ENCODE measurements at regions not wholly inside any gene's neighbourhood (a gene's known extent, or its start where the extent isn't known, plus 50 kb on each side); places are given as distances from the start of the nearest gene placed in this dataset.

DNA sequence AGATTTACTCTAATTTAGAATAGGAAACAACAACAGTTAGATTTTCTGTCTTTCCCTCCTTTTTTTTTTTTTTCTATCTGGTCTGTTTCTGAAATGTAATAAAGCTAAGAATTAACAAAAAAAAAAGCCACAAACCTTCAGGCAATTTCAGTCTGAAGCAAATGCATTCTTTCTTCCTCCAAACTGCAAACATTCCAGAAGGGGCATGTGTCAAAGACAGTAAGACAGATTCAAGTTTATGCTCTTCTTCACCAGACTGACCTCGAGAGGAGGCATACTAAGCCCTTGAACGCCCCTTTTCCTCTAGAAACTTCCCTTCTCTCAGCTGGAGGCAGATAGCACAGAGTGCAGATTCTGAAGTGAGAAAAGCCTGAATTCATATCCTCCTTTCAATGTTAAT is 654.6 kb upstream of the LMCD1 start:
- Histone ChIP-seq H3K4me3 (ENCODE audit: low read length in 3 of 3) (no peak overlapping the region), H3K36me3 (ENCODE audit: control insufficient read depth in 3 of 3, insufficient read depth in 3 of 3, low read length in 3 of 3) (no peaks in the 10 kb centered on the region), H3K9ac (ENCODE audit: low read depth in 1 of 3, low read length in 3 of 3) (no peak overlapping the region), H3K27me3 (ENCODE audit: control insufficient read depth in 3 of 3, insufficient read depth in 3 of 3, low read length in 3 of 3) (no peaks in the 10 kb centered on the region), H3K9me3 (ENCODE audit: control insufficient read depth in 3 of 3, low read length in 3 of 3) (no peaks in the 10 kb centered on the region), H3K4me1 (ENCODE audit: control insufficient read depth in 3 of 3, insufficient read depth in 3 of 3, low read length in 3 of 3) (no peaks in the 10 kb centered on the region), H3K27ac (ENCODE audit: low read depth, low read length) (no peak overlapping the region)

DNA sequence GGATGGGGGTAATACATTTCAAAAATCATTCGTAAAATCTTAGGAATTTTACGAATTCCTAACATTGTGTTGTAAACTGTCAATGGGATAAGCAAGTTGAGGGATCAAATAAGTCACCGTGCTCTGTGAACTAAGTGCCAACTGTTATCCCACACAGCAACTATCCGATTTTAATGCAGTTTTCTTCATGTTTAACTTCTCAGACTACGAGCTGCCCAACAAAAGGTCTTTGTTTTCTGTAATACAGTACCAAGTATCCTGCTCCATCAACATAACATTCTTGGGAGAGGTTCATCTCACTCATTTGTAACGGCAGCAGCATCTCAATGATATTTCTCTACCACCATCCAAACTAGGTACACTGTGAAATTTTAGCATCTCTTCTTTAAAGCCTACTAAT is 654.1 kb upstream of the LMCD1 start:
- H3K27ac ChIP-seq (ENCODE audit: low read depth, low read length): no peak overlapping the region
- H3K36me3 ChIP-seq (ENCODE audit: control insufficient read depth in 3 of 3, insufficient read depth in 3 of 3, low read length in 3 of 3): no peaks in the 10 kb centered on the region
- H3K4me1 ChIP-seq (ENCODE audit: control insufficient read depth in 3 of 3, insufficient read depth in 3 of 3, low read length in 3 of 3): no peaks in the 10 kb centered on the region
- H3K9me3 ChIP-seq (ENCODE audit: control insufficient read depth in 3 of 3, low read length in 3 of 3): no peaks in the 10 kb centered on the region
- H3K9ac ChIP-seq (ENCODE audit: low read depth in 1 of 3, low read length in 3 of 3): no peak overlapping the region
- H3K27me3 ChIP-seq (ENCODE audit: control insufficient read depth in 3 of 3, insufficient read depth in 3 of 3, low read length in 3 of 3): no peaks in the 10 kb centered on the region
- H3K4me3 ChIP-seq (ENCODE audit: low read length in 3 of 3): no peak overlapping the region

DNA sequence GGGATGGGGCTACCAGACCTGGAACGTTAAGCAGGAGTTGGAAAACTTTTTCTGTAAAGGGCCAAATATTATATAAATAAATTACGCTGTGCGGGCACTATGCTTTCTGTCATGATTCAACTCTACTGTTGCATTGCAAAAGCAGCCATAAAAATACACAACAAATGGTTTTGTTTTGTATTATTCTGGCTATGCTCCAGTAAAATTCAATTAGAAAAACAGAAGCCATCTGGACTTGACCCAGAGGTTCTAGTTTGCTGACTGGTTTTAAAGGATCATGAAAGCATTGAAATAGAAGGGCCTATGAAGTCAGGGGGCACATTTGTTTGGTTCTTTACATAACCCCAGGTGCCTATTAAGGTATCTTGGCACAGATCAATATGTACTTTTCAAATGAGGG is 647.4 kb upstream of the LMCD1 start:
- Histone ChIP-seq H3K4me3 (ENCODE audit: low read length in 3 of 3) (no peak overlapping the region), H3K27me3 (ENCODE audit: control insufficient read depth in 3 of 3, insufficient read depth in 3 of 3, low read length in 3 of 3) (no peaks in the 10 kb centered on the region), H3K36me3 (ENCODE audit: control insufficient read depth in 3 of 3, insufficient read depth in 3 of 3, low read length in 3 of 3) (no peaks in the 10 kb centered on the region), H3K27ac (ENCODE audit: low read depth, low read length) (no peak overlapping the region), H3K4me1 (ENCODE audit: control insufficient read depth in 3 of 3, insufficient read depth in 3 of 3, low read length in 3 of 3) (no peaks in the 10 kb centered on the region), H3K9me3 (ENCODE audit: control insufficient read depth in 3 of 3, low read length in 3 of 3) (no peaks in the 10 kb centered on the region), H3K9ac (ENCODE audit: low read depth in 1 of 3, low read length in 3 of 3) (no peak overlapping the region)

DNA sequence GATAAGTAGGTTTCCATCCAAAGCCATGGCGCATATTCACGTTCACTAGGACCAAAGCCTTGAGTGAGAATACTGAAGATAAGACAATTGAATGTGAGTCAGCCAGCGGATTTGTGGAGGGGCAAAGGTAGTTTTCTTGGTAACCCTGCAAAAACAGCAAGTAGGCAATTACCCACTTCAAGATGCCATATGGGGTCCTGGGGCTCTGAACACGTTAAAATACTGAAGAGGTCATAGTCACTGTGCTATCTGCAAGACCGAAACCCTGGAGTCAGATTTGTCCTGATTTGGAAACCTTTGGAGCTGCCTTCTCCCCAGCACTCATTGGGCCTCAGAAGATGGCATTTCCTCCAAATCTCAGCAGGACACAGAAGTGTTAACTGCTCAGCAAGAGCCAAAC is 646.9 kb upstream of the LMCD1 start:
- no peak overlapping the region for H3K27ac ChIP-seq (ENCODE audit: low read depth, low read length)

GRCh38 chr3:7865611-7866010 is 636.0 kb upstream of the LMCD1 start:
- no peaks in the 10 kb centered on the region for H3K9me3 ChIP-seq (ENCODE audit: control insufficient read depth in 3 of 3, low read length in 3 of 3)

More for the DNA sequence above, 646.9 kb upstream of the LMCD1 start:
- no peaks in the 10 kb centered on the region for H3K4me1 ChIP-seq (ENCODE audit: control insufficient read depth in 3 of 3, insufficient read depth in 3 of 3, low read length in 3 of 3)
- no peaks in the 10 kb centered on the region for H3K36me3 ChIP-seq (ENCODE audit: control insufficient read depth in 3 of 3, insufficient read depth in 3 of 3, low read length in 3 of 3)
- H3K9ac ChIP-seq (ENCODE audit: low read depth in 1 of 3, low read length in 3 of 3): no peak overlapping the region
- H3K9me3 ChIP-seq (ENCODE audit: control insufficient read depth in 3 of 3, low read length in 3 of 3): no peaks in the 10 kb centered on the region
- H3K4me3 ChIP-seq (ENCODE audit: low read length in 3 of 3): no peak overlapping the region
- no peaks in the 10 kb centered on the region for H3K27me3 ChIP-seq (ENCODE audit: control insufficient read depth in 3 of 3, insufficient read depth in 3 of 3, low read length in 3 of 3)

GRCh38 chr3:7867587-7867986 is 634.0 kb upstream of the LMCD1 start:
- Histone ChIP-seq H3K9ac (ENCODE audit: low read depth in 1 of 3, low read length in 3 of 3) (no peak overlapping the region), H3K27ac (ENCODE audit: low read depth, low read length) (no peak overlapping the region), H3K27me3 (ENCODE audit: control insufficient read depth in 3 of 3, insufficient read depth in 3 of 3, low read length in 3 of 3) (no peaks in the 10 kb centered on the region), H3K36me3 (ENCODE audit: control insufficient read depth in 3 of 3, insufficient read depth in 3 of 3, low read length in 3 of 3) (no peaks in the 10 kb centered on the region), H3K4me1 (ENCODE audit: control insufficient read depth in 3 of 3, insufficient read depth in 3 of 3, low read length in 3 of 3) (no peaks in the 10 kb centered on the region), H3K4me3 (ENCODE audit: low read length in 3 of 3) (no peak overlapping the region), H3K9me3 (ENCODE audit: control insufficient read depth in 3 of 3, low read length in 3 of 3) (no peaks in the 10 kb centered on the region)

More at GRCh38 chr3:7865611-7866010, 636.0 kb upstream of the LMCD1 start:
- H3K27me3 ChIP-seq (ENCODE audit: control insufficient read depth in 3 of 3, insufficient read depth in 3 of 3, low read length in 3 of 3): no peaks in the 10 kb centered on the region
- H3K36me3 ChIP-seq (ENCODE audit: control insufficient read depth in 3 of 3, insufficient read depth in 3 of 3, low read length in 3 of 3): no peaks in the 10 kb centered on the region
- H3K27ac ChIP-seq (ENCODE audit: low read depth, low read length): no peak overlapping the region
- no peak overlapping the region for H3K4me3 ChIP-seq (ENCODE audit: low read length in 3 of 3)
- H3K9ac ChIP-seq (ENCODE audit: low read depth in 1 of 3, low read length in 3 of 3): no peak overlapping the region
- no peaks in the 10 kb centered on the region for H3K4me1 ChIP-seq (ENCODE audit: control insufficient read depth in 3 of 3, insufficient read depth in 3 of 3, low read length in 3 of 3)

DNA sequence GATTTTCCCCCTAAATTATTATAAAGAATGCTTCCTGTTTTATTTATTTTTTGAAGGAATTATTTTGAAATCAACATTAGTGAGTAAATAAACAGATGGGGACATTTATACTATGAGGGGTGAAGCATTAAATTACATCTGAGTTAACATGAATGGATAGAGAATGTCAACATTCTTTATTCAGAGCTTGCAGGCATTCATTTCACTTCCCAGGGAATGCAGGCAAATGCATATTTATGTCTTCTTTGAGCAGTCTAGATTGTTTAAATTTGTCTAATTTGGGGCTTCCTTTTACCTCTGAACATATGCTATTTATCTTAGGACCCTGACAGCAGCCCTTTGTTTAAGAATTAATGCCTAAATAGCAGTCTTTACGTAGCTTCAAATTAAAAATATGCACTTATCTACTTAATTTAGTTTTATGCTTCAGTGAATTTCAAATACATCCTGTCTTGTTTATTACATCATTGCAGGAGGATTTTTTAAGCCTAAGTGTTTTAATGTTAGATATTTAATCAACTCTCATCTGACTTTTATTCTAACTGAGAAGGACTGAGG is 630.5 kb upstream of the LMCD1 start:
- H3K27me3 ChIP-seq (ENCODE audit: control insufficient read depth in 3 of 3, insufficient read depth in 3 of 3, low read length in 3 of 3): no peaks in the 10 kb centered on the region
- H3K4me3 ChIP-seq (ENCODE audit: low read length in 3 of 3): no peak overlapping the region
- no peaks in the 10 kb centered on the region for H3K9me3 ChIP-seq (ENCODE audit: control insufficient read depth in 3 of 3, low read length in 3 of 3)
- H3K4me1 ChIP-seq (ENCODE audit: control insufficient read depth in 3 of 3, insufficient read depth in 3 of 3, low read length in 3 of 3): no peaks in the 10 kb centered on the region
- H3K9ac ChIP-seq (ENCODE audit: low read depth in 1 of 3, low read length in 3 of 3): no peak overlapping the region
- no peaks in the 10 kb centered on the region for H3K36me3 ChIP-seq (ENCODE audit: control insufficient read depth in 3 of 3, insufficient read depth in 3 of 3, low read length in 3 of 3)
- H3K27ac ChIP-seq (ENCODE audit: low read depth, low read length): no peak overlapping the region

DNA sequence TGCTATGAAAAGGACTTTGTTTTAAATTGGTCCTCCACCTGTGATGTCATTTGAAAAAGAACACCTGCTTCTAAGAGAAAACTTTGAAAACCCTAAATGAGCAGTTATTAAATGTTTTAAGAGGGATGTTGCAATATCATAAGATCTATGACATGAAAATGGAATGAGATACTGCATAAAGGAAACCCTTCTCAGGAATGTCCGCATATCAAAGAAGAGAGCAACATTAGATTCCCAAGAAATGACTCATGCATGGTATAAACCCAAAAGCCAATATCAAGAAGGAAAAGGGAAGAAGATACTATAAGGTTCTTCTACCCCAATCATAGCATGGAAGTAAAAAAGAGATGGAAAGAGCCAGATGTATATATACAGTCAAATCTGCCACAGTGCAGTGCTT is 627.5 kb upstream of the LMCD1 start:
- Histone ChIP-seq H3K9me3 (ENCODE audit: control insufficient read depth in 3 of 3, low read length in 3 of 3) (no peaks in the 10 kb centered on the region), H3K27me3 (ENCODE audit: control insufficient read depth in 3 of 3, insufficient read depth in 3 of 3, low read length in 3 of 3) (no peaks in the 10 kb centered on the region), H3K9ac (ENCODE audit: low read depth in 1 of 3, low read length in 3 of 3) (no peak overlapping the region), H3K27ac (ENCODE audit: low read depth, low read length) (no peak overlapping the region), H3K36me3 (ENCODE audit: control insufficient read depth in 3 of 3, insufficient read depth in 3 of 3, low read length in 3 of 3) (no peaks in the 10 kb centered on the region), H3K4me3 (ENCODE audit: low read length in 3 of 3) (no peak overlapping the region), H3K4me1 (ENCODE audit: control insufficient read depth in 3 of 3, insufficient read depth in 3 of 3, low read length in 3 of 3) (no peaks in the 10 kb centered on the region)

GRCh38 chr3:7875925-7876324 is 625.7 kb upstream of the LMCD1 start:
- H3K9ac ChIP-seq (ENCODE audit: low read depth in 1 of 3, low read length in 3 of 3): no peak overlapping the region
- H3K27ac ChIP-seq (ENCODE audit: low read depth, low read length): no peak overlapping the region
- H3K27me3 ChIP-seq (ENCODE audit: control insufficient read depth in 3 of 3, insufficient read depth in 3 of 3, low read length in 3 of 3): no peaks in the 10 kb centered on the region
- H3K9me3 ChIP-seq (ENCODE audit: control insufficient read depth in 3 of 3, low read length in 3 of 3): no peaks in the 10 kb centered on the region
- H3K4me1 ChIP-seq (ENCODE audit: control insufficient read depth in 3 of 3, insufficient read depth in 3 of 3, low read length in 3 of 3): no peaks in the 10 kb centered on the region
- no peaks in the 10 kb centered on the region for H3K36me3 ChIP-seq (ENCODE audit: control insufficient read depth in 3 of 3, insufficient read depth in 3 of 3, low read length in 3 of 3)
- no peak overlapping the region for H3K4me3 ChIP-seq (ENCODE audit: low read length in 3 of 3)

- Histone ChIP-seq H3K4me1 (ENCODE audit: control insufficient read depth in 3 of 3, insufficient read depth in 3 of 3, low read length in 3 of 3) (no peaks in the 10 kb centered on the region), H3K9me3 (ENCODE audit: control insufficient read depth in 3 of 3, low read length in 3 of 3) (no peaks in the 10 kb centered on the region), H3K4me3 (ENCODE audit: low read length in 3 of 3) (no peak overlapping the region), H3K27ac (ENCODE audit: low read depth, low read length) (no peak overlapping the region), H3K9ac (ENCODE audit: low read depth in 1 of 3, low read length in 3 of 3) (no peak overlapping the region), H3K27me3 (ENCODE audit: control insufficient read depth in 3 of 3, insufficient read depth in 3 of 3, low read length in 3 of 3) (no peaks in the 10 kb centered on the region), H3K36me3 (ENCODE audit: control insufficient read depth in 3 of 3, insufficient read depth in 3 of 3, low read length in 3 of 3) (no peaks in the 10 kb centered on the region)
Observed at GRCh38 chr3:7876741-7877297, 624.8 kb upstream of the LMCD1 start.
